ENCODE measurements at regions not wholly inside any gene's neighbourhood (a gene's known extent, or its start where the extent isn't known, plus 50 kb on each side); places are given as distances from the start of the nearest gene placed in this dataset.

GRCh38 chr12:31877884-31878283, 81.3 kb upstream of the RESF1 start:
- Mint-ChIP-seq H3K9me3 (peaks cover 22% of the 10 kb centered on the region), H3K36me3 (ENCODE audit: low read depth) (peaks cover 31% of the 10 kb centered on the region), H3K4me1 (ENCODE audit: low read depth) (peaks cover 19% of the 10 kb centered on the region), H3K27ac (no peak overlapping the region), H3K27me3 (ENCODE audit: low read depth) (no peaks in the 10 kb centered on the region), H3K4me3 (no peak overlapping the region)
- no peak for DNase-seq (ENCODE audit: low spot score)

- H3K4me1 Mint-ChIP-seq (ENCODE audit: low read depth), result peaks cover 19% of the 10 kb centered on the region
- DNase-seq (ENCODE audit: low spot score), result no peak
- H3K36me3 Mint-ChIP-seq (ENCODE audit: low read depth), result peaks cover 31% of the 10 kb centered on the region
- peak overlapping the region; percentile 76 for H3K27ac Mint-ChIP-seq
- peaks cover 29% of the 10 kb centered on the region for H3K9me3 Mint-ChIP-seq
- H3K27me3 Mint-ChIP-seq (ENCODE audit: low read depth), result no peaks in the 10 kb centered on the region
- peak overlapping the region; percentile 29 for H3K4me3 Mint-ChIP-seq
Observed at GRCh38 chr12:31876568-31877424, 82.4 kb upstream of the RESF1 start.

GRCh38 chr12:31875609-31875964, 83.6 kb upstream of the RESF1 start:
- Mint-ChIP-seq H3K9me3 (peaks cover 34% of the 10 kb centered on the region), H3K4me1 (ENCODE audit: low read depth) (peaks cover 19% of the 10 kb centered on the region), H3K4me3 (peak overlapping the region; percentile 74), H3K27me3 (ENCODE audit: low read depth) (no peaks in the 10 kb centered on the region), H3K27ac (peak overlapping the region; percentile 99), H3K36me3 (ENCODE audit: low read depth) (peaks cover 31% of the 10 kb centered on the region)
- no peak for DNase-seq (ENCODE audit: low spot score)

- Mint-ChIP-seq H3K36me3 (ENCODE audit: low read depth) (peaks cover 30% of the 10 kb centered on the region), H3K27ac (peak overlapping the region; percentile 99), H3K4me3 (peak overlapping the region; percentile 74), H3K4me1 (ENCODE audit: low read depth) (peaks cover 19% of the 10 kb centered on the region), H3K9me3 (peaks cover 34% of the 10 kb centered on the region), H3K27me3 (ENCODE audit: low read depth) (no peaks in the 10 kb centered on the region)
- DNase-seq (ENCODE audit: low spot score), result peak; percentile 67
Observed at GRCh38 chr12:31874961-31875608, 84.1 kb upstream of the RESF1 start.

- Mint-ChIP-seq H3K36me3 (ENCODE audit: low read depth) (peaks cover 17% of the 10 kb centered on the region), H3K27ac (peak overlapping the region; percentile 5), H3K4me1 (ENCODE audit: low read depth) (peaks cover 23% of the 10 kb centered on the region), H3K27me3 (ENCODE audit: low read depth) (no peaks in the 10 kb centered on the region), H3K4me3 (no peak overlapping the region), H3K9me3 (peaks cover 24% of the 10 kb centered on the region)
- no peak for DNase-seq (ENCODE audit: low spot score)
Observed at GRCh38 chr12:31872831-31873604, 86.2 kb upstream of the RESF1 start.

GRCh38 chr12:31869972-31870371, 89.2 kb upstream of the RESF1 start:
- Mint-ChIP-seq H3K9me3 (peaks cover 20% of the 10 kb centered on the region), H3K36me3 (ENCODE audit: low read depth) (peaks cover 14% of the 10 kb centered on the region), H3K27ac (no peak overlapping the region), H3K4me3 (no peak overlapping the region), H3K4me1 (ENCODE audit: low read depth) (peaks cover 17% of the 10 kb centered on the region), H3K27me3 (ENCODE audit: low read depth) (no peaks in the 10 kb centered on the region)
- DNase-seq (ENCODE audit: low spot score), result no peak

GRCh38 chr12:31868965-31869364, 90.2 kb upstream of the RESF1 start:
- H3K4me3 Mint-ChIP-seq, result no peak overlapping the region
- DNase-seq (ENCODE audit: low spot score), result no peak
- peaks cover 18% of the 10 kb centered on the region for H3K9me3 Mint-ChIP-seq
- peaks cover 8% of the 10 kb centered on the region for H3K36me3 Mint-ChIP-seq (ENCODE audit: low read depth)
- H3K4me1 Mint-ChIP-seq (ENCODE audit: low read depth), result peaks cover 10% of the 10 kb centered on the region
- no peaks in the 10 kb centered on the region for H3K27me3 Mint-ChIP-seq (ENCODE audit: low read depth)
- no peak overlapping the region for H3K27ac Mint-ChIP-seq

GRCh38 chr12:31867292-31867691, 91.9 kb upstream of the RESF1 start:
- peaks cover 10% of the 10 kb centered on the region for H3K4me1 Mint-ChIP-seq (ENCODE audit: low read depth)
- H3K36me3 Mint-ChIP-seq (ENCODE audit: low read depth), result peaks cover 4% of the 10 kb centered on the region
- no peak overlapping the region for H3K4me3 Mint-ChIP-seq
- DNase-seq (ENCODE audit: low spot score), result no peak
- peaks cover 13% of the 10 kb centered on the region for H3K9me3 Mint-ChIP-seq
- H3K27me3 Mint-ChIP-seq (ENCODE audit: low read depth), result no peaks in the 10 kb centered on the region
- no peak overlapping the region for H3K27ac Mint-ChIP-seq

GRCh38 chr12:31866523-31866922, 92.7 kb upstream of the RESF1 start:
- no peak overlapping the region for H3K4me3 Mint-ChIP-seq
- no peak overlapping the region for H3K27ac Mint-ChIP-seq
- peaks cover 9% of the 10 kb centered on the region for H3K9me3 Mint-ChIP-seq
- no peaks in the 10 kb centered on the region for H3K27me3 Mint-ChIP-seq (ENCODE audit: low read depth)
- H3K4me1 Mint-ChIP-seq (ENCODE audit: low read depth), result peaks cover 10% of the 10 kb centered on the region
- H3K36me3 Mint-ChIP-seq (ENCODE audit: low read depth), result peaks cover 5% of the 10 kb centered on the region
- no peak for DNase-seq (ENCODE audit: low spot score)

GRCh38 chr12:31865023-31865422, 94.2 kb upstream of the RESF1 start:
- Mint-ChIP-seq H3K4me1 (ENCODE audit: low read depth) (peaks cover 10% of the 10 kb centered on the region), H3K9me3 (peaks cover 9% of the 10 kb centered on the region), H3K36me3 (ENCODE audit: low read depth) (peaks cover 5% of the 10 kb centered on the region), H3K27me3 (ENCODE audit: low read depth) (no peaks in the 10 kb centered on the region), H3K4me3 (no peak overlapping the region), H3K27ac (no peak overlapping the region)
- DNase-seq (ENCODE audit: low spot score), result no peak

- peaks cover 9% of the 10 kb centered on the region for H3K9me3 Mint-ChIP-seq
- H3K27me3 Mint-ChIP-seq (ENCODE audit: low read depth), result no peaks in the 10 kb centered on the region
- peaks cover 1% of the 10 kb centered on the region for H3K36me3 Mint-ChIP-seq (ENCODE audit: low read depth)
- H3K27ac Mint-ChIP-seq, result no peak overlapping the region
- H3K4me3 Mint-ChIP-seq, result no peak overlapping the region
- H3K4me1 Mint-ChIP-seq (ENCODE audit: low read depth), result no peaks in the 10 kb centered on the region
- no peak for DNase-seq (ENCODE audit: low spot score)
Observed at GRCh38 chr12:31861360-31861759, 97.9 kb upstream of the RESF1 start.

- DNase-seq (ENCODE audit: low spot score), result no peak
- Mint-ChIP-seq H3K9me3 (peaks cover 11% of the 10 kb centered on the region), H3K36me3 (ENCODE audit: low read depth) (peaks cover 1% of the 10 kb centered on the region), H3K27me3 (ENCODE audit: low read depth) (no peaks in the 10 kb centered on the region), H3K4me3 (no peak overlapping the region), H3K27ac (no peak overlapping the region), H3K4me1 (ENCODE audit: low read depth) (no peaks in the 10 kb centered on the region)
Observed at GRCh38 chr12:31860401-31860800, 98.8 kb upstream of the RESF1 start.

GRCh38 chr12:31859232-31859977, 99.8 kb upstream of the RESF1 start:
- no peak for DNase-seq (ENCODE audit: low spot score)
- no peaks in the 10 kb centered on the region for H3K27me3 Mint-ChIP-seq (ENCODE audit: low read depth)
- H3K4me3 Mint-ChIP-seq, result no peak overlapping the region
- no peaks in the 10 kb centered on the region for H3K4me1 Mint-ChIP-seq (ENCODE audit: low read depth)
- peaks cover 15% of the 10 kb centered on the region for H3K9me3 Mint-ChIP-seq
- no peak overlapping the region for H3K27ac Mint-ChIP-seq
- H3K36me3 Mint-ChIP-seq (ENCODE audit: low read depth), result peaks cover 1% of the 10 kb centered on the region

All from T-helper 2 cell treated with Interferon-gamma antibody and Interleukin-4, amounts not matched to agents 5 μg/mL and 100 μg/mL, for 36 hours (primary cell).